Activated naive CD4-positive, alpha-beta T cell treated with anti-CD3 and anti-CD28 coated beads, Interleukin-2, amount 50 U/mL, for 72 hours (primary cell): ENCODE measurements at regions not wholly inside any gene's neighbourhood (a gene's known extent, or its start where the extent isn't known, plus 50 kb on each side); places are given as distances from the start of the nearest gene placed in this dataset.
"Not testable (repeated sequence)": the region's sequence is repeated elsewhere in the genome, so short reads cannot be mapped to it uniquely, and the experiment has no call there.

Source experiments
- ATAC-seq, 2 donors: fragments of 150-1000 bp; cut with Tn5 transposase; 2 replicates each; pipeline ENCODE4 v1.10.0; 2021; ENCODE audit warnings: mild to moderate bottlenecking in 2 of 2, moderate library complexity in 2 of 2
- DNase-seq, 2 donors: peaks; one replicate each; pipeline ENCODE4 v3.0.0; 2021 to 2022; ENCODE audit warnings: low spot score in 2 of 2
- H3K27ac Mint-ChIP-seq, 2 donors: one replicate each; pipeline ENCODE4 v1.8.0; 2022; ENCODE audit warnings: mild to moderate bottlenecking in 2 of 2, mixed read lengths in 2 of 2
- H3K36me3 Mint-ChIP-seq, 2 donors: one replicate each; pipeline ENCODE4 v1.8.0; 2022; ENCODE audit warnings: mixed read lengths in 2 of 2
- H3K9me3 Mint-ChIP-seq, 2 donors: one replicate each; pipeline ENCODE4 v1.8.0; 2022; ENCODE audit warnings: mixed read lengths in 2 of 2

DNA sequence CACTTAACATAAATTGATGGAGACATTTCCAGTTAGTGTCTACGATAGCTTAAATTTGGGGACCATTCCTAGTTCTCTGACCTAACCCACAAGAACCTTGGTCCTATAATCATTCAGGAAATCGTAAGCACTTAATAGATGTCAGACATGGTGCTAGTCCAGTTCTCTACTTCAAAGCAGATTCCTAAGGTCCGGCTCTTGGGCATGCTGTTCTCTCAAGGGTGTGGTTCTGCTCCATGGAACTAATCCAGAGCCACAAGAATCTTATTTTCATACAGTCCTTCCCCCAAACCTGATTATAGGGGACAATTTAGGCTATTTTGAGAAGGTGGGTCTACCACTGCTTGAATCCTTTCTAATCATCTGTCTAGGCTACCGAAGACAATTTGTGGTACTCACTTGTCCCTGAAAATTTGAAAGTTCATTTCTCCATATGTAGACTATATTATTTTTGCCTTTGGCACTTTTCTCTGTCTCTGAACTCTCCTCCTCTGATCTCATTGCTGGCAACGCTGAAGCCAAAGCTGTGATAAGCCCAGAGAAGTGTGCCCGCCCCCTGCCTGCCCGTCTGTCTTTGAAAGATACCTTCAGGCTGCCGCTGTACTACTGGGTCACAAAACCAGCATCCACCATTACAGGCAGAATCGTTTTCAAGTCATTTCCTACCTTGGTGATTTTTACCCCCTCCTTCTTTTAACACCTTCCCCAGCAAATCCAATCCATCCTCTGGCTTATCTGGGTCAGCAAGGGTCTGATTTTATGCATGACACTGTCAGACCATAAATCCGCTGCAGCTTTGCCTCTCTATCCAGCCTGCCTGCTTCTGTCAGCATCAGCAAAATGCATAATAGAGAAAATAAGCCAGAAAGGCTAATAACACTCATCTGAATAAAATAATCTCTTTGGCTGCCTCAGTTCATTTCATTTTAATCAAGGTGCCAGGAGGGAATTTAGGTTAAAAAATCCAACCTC is 132.8 kb downstream of the SRGAP2 start:
- H3K9me3 Mint-ChIP-seq, H3K27ac Mint-ChIP-seq, H3K36me3 Mint-ChIP-seq, DNase-seq, ATAC-seq: not testable (repeated sequence)

GRCh38 chr1:206337024-206337423 is 133.3 kb upstream of the IKBKE start:
- ATAC-seq, H3K27ac Mint-ChIP-seq, H3K9me3 Mint-ChIP-seq, DNase-seq, H3K36me3 Mint-ChIP-seq: not testable (repeated sequence)

DNA sequence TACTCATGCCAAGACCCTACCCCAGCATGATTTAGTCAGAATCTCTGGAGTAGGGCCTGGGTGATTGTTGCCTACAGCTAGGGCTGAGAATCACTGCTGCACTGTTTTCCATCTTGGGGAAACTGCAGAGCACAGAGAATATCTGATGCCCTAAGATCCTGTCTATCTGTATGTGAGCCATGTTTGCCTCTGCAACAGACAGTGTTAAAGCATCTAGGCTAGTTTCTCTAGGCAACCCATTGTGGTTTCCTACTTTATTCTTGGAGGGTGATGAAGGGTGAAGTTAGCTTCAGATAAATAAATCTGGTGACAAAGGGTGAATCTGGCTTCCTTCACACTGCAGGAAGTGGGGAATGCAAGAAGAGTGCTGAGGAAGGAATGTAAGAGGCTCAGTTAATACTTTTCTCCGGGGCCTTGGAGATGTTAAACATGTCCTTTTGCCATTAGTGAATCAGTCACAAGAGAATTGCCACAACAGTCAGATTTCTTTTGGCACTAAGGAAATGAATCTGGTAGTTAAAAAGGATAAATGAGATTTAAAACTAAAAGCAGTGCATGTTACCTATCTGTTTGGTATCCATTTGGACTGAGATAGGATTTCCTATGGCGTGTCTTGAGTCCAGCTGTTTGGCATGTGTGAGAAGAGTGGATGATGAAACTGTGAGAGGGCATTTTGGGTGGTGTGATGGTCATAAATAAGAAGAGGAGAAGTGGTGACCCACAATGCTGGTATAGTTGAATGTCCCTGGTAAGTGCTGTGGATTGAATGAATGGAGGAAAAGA is 119.6 kb upstream of the IKBKE start:
- peak in 1 of 2 donors; percentile 13 for ATAC-seq
- not testable (repeated sequence) for DNase-seq, H3K27ac Mint-ChIP-seq, H3K36me3 Mint-ChIP-seq, H3K9me3 Mint-ChIP-seq

- H3K27ac Mint-ChIP-seq, ATAC-seq, H3K36me3 Mint-ChIP-seq, DNase-seq, H3K9me3 Mint-ChIP-seq: not testable (repeated sequence)
Measured at GRCh38 chr1:206351276-206352052, 118.8 kb upstream of the IKBKE start.

DNA sequence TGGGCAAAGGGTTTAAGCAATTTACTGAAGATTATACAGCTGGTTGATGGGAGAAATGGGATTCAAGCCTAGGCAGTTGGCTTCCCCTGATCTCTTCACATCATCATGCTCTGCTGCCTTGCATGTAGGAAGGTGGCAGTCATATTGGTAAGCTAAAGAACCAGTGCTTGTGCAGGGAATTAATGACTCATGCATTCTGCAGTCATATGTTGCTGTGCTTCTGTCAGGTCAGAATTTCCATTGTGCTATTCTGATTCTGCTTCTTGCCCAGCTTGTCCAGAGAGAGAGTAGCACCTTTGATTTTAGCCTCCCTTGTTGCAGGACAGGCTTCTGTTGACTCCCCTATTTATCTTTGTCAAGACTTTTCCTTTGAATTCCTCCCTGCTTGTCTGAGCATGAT is 114.0 kb upstream of the IKBKE start:
- ATAC-seq: peak; percentile 80 to 91
- H3K9me3 Mint-ChIP-seq, H3K36me3 Mint-ChIP-seq: not testable (repeated sequence)
- H3K27ac Mint-ChIP-seq: peak overlapping the region; percentile 71 to 92
- peak in 1 of 2 donors; percentile 8 for DNase-seq

- peak overlapping the region in 1 of 2 donors; percentile 82 for H3K27ac Mint-ChIP-seq
- H3K36me3 Mint-ChIP-seq, H3K9me3 Mint-ChIP-seq: not testable (repeated sequence)
- DNase-seq: peak; percentile 27 to 67
- peak; percentile 85 to 88 for ATAC-seq
Measured at GRCh38 chr1:206357962-206358361, 112.3 kb upstream of the IKBKE start.

- H3K27ac Mint-ChIP-seq, H3K9me3 Mint-ChIP-seq, H3K36me3 Mint-ChIP-seq, DNase-seq, ATAC-seq: not testable (repeated sequence)
Measured at GRCh38 chr1:206358771-206359170, 111.5 kb upstream of the IKBKE start.

DNA sequence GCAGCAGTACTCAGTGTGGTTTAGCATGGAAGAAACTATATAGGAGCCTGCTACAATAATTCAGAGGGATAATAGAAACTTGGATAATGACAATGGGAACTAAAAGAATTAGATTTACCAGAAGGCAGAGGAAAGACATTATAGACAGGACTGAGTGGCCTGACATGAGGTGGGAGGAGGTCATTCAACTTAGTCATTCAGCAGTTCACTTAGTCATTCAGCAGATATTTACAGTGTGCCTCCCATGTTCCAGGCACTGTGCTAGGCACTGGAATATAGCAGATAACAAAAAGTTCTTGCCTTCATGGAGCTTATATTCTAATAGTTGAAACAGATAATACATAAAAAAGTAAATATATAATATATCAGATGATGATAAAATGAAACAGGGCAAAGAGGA is 110.9 kb upstream of the IKBKE start:
- not testable (repeated sequence) for H3K36me3 Mint-ChIP-seq, H3K27ac Mint-ChIP-seq, H3K9me3 Mint-ChIP-seq, DNase-seq, ATAC-seq

GRCh38 chr1:206361978-206362543 is 108.2 kb upstream of the IKBKE start:
- H3K9me3 Mint-ChIP-seq, H3K27ac Mint-ChIP-seq, H3K36me3 Mint-ChIP-seq, ATAC-seq, DNase-seq: not testable (repeated sequence)

GRCh38 chr1:206362994-206363393 is 107.3 kb upstream of the IKBKE start:
- not testable (repeated sequence) for H3K9me3 Mint-ChIP-seq, ATAC-seq, H3K36me3 Mint-ChIP-seq, DNase-seq, H3K27ac Mint-ChIP-seq

GRCh38 chr1:206365271-206365670 is 105.0 kb upstream of the IKBKE start:
- H3K27ac Mint-ChIP-seq, H3K9me3 Mint-ChIP-seq, ATAC-seq, DNase-seq, H3K36me3 Mint-ChIP-seq: not testable (repeated sequence)

GRCh38 chr1:206366131-206366530 is 104.1 kb upstream of the IKBKE start:
- H3K36me3 Mint-ChIP-seq, DNase-seq, H3K27ac Mint-ChIP-seq, ATAC-seq, H3K9me3 Mint-ChIP-seq: not testable (repeated sequence)

DNA sequence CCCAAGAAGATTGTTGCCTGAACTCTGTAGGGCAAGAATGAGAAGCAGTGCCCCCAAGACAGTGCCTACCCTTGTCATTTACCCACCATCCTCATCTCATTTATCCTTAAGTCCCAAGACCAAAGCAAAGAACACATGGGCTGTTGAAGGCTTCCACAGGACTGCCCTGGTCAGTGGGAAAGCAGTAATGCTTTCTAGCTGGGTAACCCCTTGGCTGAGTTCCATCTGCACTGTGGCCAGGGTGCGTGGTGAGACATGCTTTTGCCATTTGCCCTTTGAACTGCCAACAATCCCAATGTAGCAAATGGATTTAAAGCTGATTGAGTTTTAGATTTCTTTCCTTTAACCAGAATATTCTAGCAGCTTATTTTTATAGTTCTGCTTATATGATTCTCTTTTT is 103.5 kb upstream of the IKBKE start:
- DNase-seq, ATAC-seq, H3K9me3 Mint-ChIP-seq, H3K27ac Mint-ChIP-seq, H3K36me3 Mint-ChIP-seq: not testable (repeated sequence)

DNA sequence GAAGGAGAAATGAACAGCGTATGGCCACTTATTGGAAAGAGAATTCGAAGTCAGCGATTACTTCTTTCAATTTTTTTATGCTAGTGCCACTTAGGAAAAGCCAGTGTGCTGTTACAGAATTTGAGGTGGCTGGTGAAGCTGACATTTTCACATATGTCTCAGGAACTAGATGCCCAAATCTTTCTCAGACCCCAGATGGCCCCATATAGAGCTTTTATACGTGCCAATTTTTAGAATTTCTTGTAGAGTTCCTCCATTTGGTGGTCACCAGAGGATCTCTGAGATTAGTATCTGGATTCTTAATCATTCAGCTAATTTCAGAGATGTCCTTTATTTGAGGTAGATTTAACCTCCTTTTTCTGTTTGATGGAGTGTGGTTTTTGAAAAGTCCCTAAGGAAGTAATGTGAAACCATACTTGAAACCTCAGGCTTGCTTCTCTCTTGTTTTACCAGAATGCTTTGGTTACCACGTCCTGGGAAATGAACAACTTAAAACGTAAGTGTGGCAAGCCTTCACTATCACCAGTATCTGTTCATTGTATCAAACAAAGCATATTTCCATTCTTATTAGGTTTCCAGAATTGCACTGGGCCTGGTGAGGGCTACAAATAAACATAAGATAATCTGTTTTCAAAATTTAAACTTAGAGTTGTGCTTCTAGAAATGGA is 102.2 kb upstream of the IKBKE start:
- H3K27ac Mint-ChIP-seq, DNase-seq, H3K9me3 Mint-ChIP-seq, H3K36me3 Mint-ChIP-seq: not testable (repeated sequence)
- peak; percentile 66 to 92 for ATAC-seq

DNA sequence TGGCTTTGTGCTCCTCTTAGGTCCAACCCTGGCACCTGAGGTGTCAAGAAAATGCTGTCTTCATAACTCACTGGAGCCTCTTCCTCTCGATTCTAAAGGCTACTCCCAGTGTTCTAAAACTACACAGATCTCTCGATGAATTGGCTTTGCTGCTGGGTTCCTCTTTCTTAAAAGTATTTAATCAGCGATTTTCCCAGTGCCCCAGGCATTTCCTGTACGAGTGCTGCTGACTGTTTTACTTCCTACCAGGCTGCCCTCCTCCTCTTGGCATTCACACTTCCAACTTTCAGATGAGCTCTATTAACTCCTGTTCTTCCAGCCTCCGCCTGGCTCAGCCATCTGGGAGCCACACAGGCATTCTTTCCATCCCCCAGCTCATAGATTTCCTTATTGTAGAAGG is 95.6 kb upstream of the IKBKE start:
- H3K9me3 Mint-ChIP-seq, ATAC-seq, H3K27ac Mint-ChIP-seq, DNase-seq, H3K36me3 Mint-ChIP-seq: not testable (repeated sequence)

DNA sequence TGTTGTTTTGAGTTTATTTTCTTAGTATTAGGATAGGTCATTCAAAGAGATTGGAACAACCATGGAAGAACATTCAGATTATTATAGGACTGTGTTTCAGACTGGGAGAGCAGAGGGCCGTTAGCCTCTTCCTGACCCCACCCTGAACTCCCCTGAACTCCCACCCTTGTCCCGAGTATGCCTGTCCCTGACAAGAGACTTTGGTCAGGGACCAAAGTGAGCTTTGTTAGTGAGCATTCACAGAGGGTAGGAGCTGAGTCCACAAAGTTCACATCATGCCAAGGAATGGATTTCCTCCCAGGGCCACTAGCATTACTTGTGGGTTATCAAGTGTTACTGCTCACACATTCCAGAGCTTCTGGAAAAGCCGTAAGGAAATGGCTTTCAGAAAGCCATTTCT is 94.7 kb upstream of the IKBKE start:
- not testable (repeated sequence) for H3K27ac Mint-ChIP-seq, ATAC-seq, H3K9me3 Mint-ChIP-seq, H3K36me3 Mint-ChIP-seq, DNase-seq
